Stomach (tissue), 8 donors: ENCODE measurements at regions not wholly inside any gene's neighbourhood (a gene's known extent, or its start where the extent isn't known, plus 50 kb on each side); places are given as distances from the start of the nearest gene placed in this dataset.
A peak's percentile ranks its signal among the peaks of the same experiment; 100 is the strongest.

Source experiments
- DNase-seq, 2 donors: peaks; one replicate each; pipeline versions ENCODE4 v3.0.0 to v3.0.0-alpha.2; 2013 to 2019
- H3K27ac ChIP-seq, 5 donors: fragments of 200-600 bp in 4 of 5; sonication (generic) in 4 of 5; one replicate each; pipeline ENCODE4 v1.5.1; 2013 to 2019; ENCODE audit warnings: mild to moderate bottlenecking in 1 of 5, moderate library complexity in 1 of 5
- H3K27me3 ChIP-seq, 3 donors: fragments of 200-600 bp; sonication (generic); one replicate each; pipeline ENCODE4 v1.5.1; 2017 to 2019; ENCODE audit warnings: mixed run types in 1 of 3
- H3K36me3 ChIP-seq, 4 donors: fragments of 200-600 bp; sonication (generic); 1 replicate in 3 of 4; 2 replicates in 1 of 4; pipeline ENCODE4 v1.5.1; 2016 to 2019
- H3K4me1 ChIP-seq, 4 donors: fragments of 200-600 bp; sonication (generic); one replicate each; pipeline ENCODE4 v1.5.1; 2016 to 2019
- H3K4me3 ChIP-seq, 4 donors: fragments of 200-600 bp; sonication (generic) in 3 of 4; one replicate each; pipeline ENCODE4 v1.5.1; 2016 to 2019; ENCODE audit warnings: mild to moderate bottlenecking in 1 of 4
- H3K9me3 ChIP-seq, 4 donors: fragments of 200-600 bp; sonication (generic); one replicate each; pipeline ENCODE4 v1.5.1; 2016 to 2019
- CTCF ChIP-seq, 7 experiments: fragments of 450-650 bp in 4 of 7; fragments of 200-600 bp in 3 of 7; sonication (generic) in 3 of 7; IDR thresholded peaks; one replicate each; pipeline ENCODE4 v1.5.1; 2016 to 2019; ENCODE audit warnings: antibody characterized with exemption in 7 of 7, control low read depth in 2 of 7, mild to moderate bottlenecking in 1 of 7
- EP300 ChIP-seq: sonication (generic); formaldehyde crosslinking; IDR thresholded peaks from one replicate; pipeline ENCODE4 v1.6.1; 2017; ENCODE audit warnings: antibody characterized with exemption
- POLR2A ChIP-seq, 4 donors: fragments of 450-650 bp; IDR thresholded peaks; one replicate each; pipeline ENCODE4 v1.6.1; 2016; ENCODE audit warnings: antibody characterized with exemption in 4 of 4, control low read depth in 2 of 4, mild to moderate bottlenecking in 1 of 4, moderate library complexity in 1 of 4
- POLR2AphosphoS5 ChIP-seq, 3 donors: sonication (generic); formaldehyde crosslinking; IDR thresholded peaks; one replicate each; pipeline ENCODE4 v1.6.1; 2016; ENCODE audit warnings: antibody characterized with exemption in 3 of 3
- WGBS, 5 donors: extraction: QIAGEN DNeasy Blood & Tissue Kit in 3 of 5; methylation state at CpG; one replicate each; pipeline versions ENCODE4 v1.1.5 to v1.1.7; 2013 to 2018; 5-methylcytosine and 5-hydroxymethylcytosine counted together
- intact Hi-C: fragments of 100-400 bp; cut with DNase I; formaldehyde crosslinking; loops from one replicate; pipeline ENCODE4 v1.15.1; 2023; ENCODE audit warnings: low total_unique reads
- donor health status: healthy with polysubstance abuse.
- donor health status: Bipolar disorder and iron deficiency.
- donor health status: healthy.

GRCh38 chr2:106572541-106573450 lies 85.6 kb downstream of the CD8B2 start:
- TF ChIP-seq EP300 = no peak
- TF ChIP-seq CTCF (IDR thresholded peaks at IDR 0.05) = peak in 4 of 7 experiments; percentile 19 to 47 (median 34)
- DNase-seq = peak in 1 of 2 donors; percentile 38
- Histone ChIP-seq H3K36me3 (no peaks in the 10 kb centered on the region), H3K27ac (no peak overlapping the region), H3K4me1 (peaks cover 0 to 11% (median 2%) of the 10 kb centered on the region in 4 donors), H3K9me3 (no peaks in the 10 kb centered on the region), H3K4me3 (no peak overlapping the region), H3K27me3 (no peaks in the 10 kb centered on the region)
- WGBS, 5 donors = 64 to 74% (median 73%) methylated on average over 8 of the region's 8 CpGs
- intact Hi-C loops = no loop called here

- Histone ChIP-seq H3K9me3 (no peaks in the 10 kb centered on the region), H3K27me3 (no peaks in the 10 kb centered on the region), H3K36me3 (no peaks in the 10 kb centered on the region), H3K4me1 (peaks cover 0 to 11% (median 0%) of the 10 kb centered on the region in 4 donors), H3K4me3 (no peak overlapping the region), H3K27ac (no peak overlapping the region)
- intact Hi-C loops = no loop called here
- no peak for DNase-seq
- TF ChIP-seq POLR2AphosphoS5 (IDR thresholded peaks at IDR 0.05) (no peak), POLR2A (IDR thresholded peaks at IDR 0.05) (no peak), CTCF (IDR thresholded peaks at IDR 0.05) (no peak), EP300 (no peak)
Observed at GRCh38 chr2:106573773-106574172, 86.6 kb downstream of the CD8B2 start.

GRCh38 chr2:106575955-106576354 lies 88.8 kb downstream of the CD8B2 start:
- Histone ChIP-seq H3K9me3 (no peaks in the 10 kb centered on the region), H3K27ac (no peak overlapping the region), H3K4me3 (no peak overlapping the region), H3K36me3 (no peaks in the 10 kb centered on the region), H3K27me3 (no peaks in the 10 kb centered on the region), H3K4me1 (peaks cover 0 to 11% (median 0%) of the 10 kb centered on the region in 4 donors)
- peak in 1 of 2 donors; percentile 82 for DNase-seq
- intact Hi-C loops = no loop called here
- 33 to 43% (median 37%) methylated on average over 6 of the region's 6 CpGs for WGBS, 5 donors
- TF ChIP-seq POLR2A (IDR thresholded peaks at IDR 0.05) (no peak), POLR2AphosphoS5 (IDR thresholded peaks at IDR 0.05) (peak in 1 of 3 donors; percentile 9), CTCF (IDR thresholded peaks at IDR 0.05) (no peak)

GRCh38 chr2:106577255-106577651 lies 90.1 kb downstream of the CD8B2 start:
- no peaks in the 10 kb centered on the region for H3K36me3 ChIP-seq
- peaks cover 0 to 5% (median 0%) of the 10 kb centered on the region in 3 donors for H3K27me3 ChIP-seq
- H3K4me3 ChIP-seq = no peak overlapping the region
- no peak for DNase-seq
- no peak overlapping the region for H3K27ac ChIP-seq
- H3K9me3 ChIP-seq = no peaks in the 10 kb centered on the region
- intact Hi-C loops = no loop called here
- H3K4me1 ChIP-seq = peaks cover 4 to 18% (median 7%) of the 10 kb centered on the region in 4 donors
- TF ChIP-seq POLR2AphosphoS5 (IDR thresholded peaks at IDR 0.05) (no peak), CTCF (IDR thresholded peaks at IDR 0.05) (no peak), POLR2A (IDR thresholded peaks at IDR 0.05) (no peak), EP300 (no peak)
- 90 to 97% (median 93%) methylated on average over 5 of the region's 5 CpGs for WGBS, 5 donors
